C4-2B (cell line): ENCODE measurements at regions not wholly inside any gene's neighbourhood (a gene's known extent, or its start where the extent isn't known, plus 50 kb on each side); places are given as distances from the start of the nearest gene placed in this dataset.
"Not testable (repeated sequence)": the region's sequence is repeated elsewhere in the genome, so short reads cannot be mapped to it uniquely, and the experiment has no call there.

Source experiments
- H3K27ac ChIP-seq: fragments of 450-650 bp; 2 replicates; pipeline ENCODE4 v1.5.1; 2017
- CTCF ChIP-seq: fragments of 450-650 bp; conservative IDR thresholded peaks from 2 replicates; pipeline ENCODE4 v1.5.1; 2017; ENCODE audit warnings: mild to moderate bottlenecking
- ZFX ChIP-seq: fragments of 450-650 bp; IDR thresholded peaks from 2 replicates; pipeline ENCODE4 v1.6.1; 2017

GRCh38 chr2:2650608-2651375 is 319.7 kb upstream of the MYT1L start:
- TF ChIP-seq ZFX, result no peak
- no peak for TF ChIP-seq CTCF
- no peak overlapping the region for H3K27ac ChIP-seq

GRCh38 chr2:2649109-2650072 is 318.3 kb upstream of the MYT1L start:
- TF ChIP-seq CTCF (no peak), ZFX (no peak)
- no peak overlapping the region for H3K27ac ChIP-seq

GRCh38 chr2:2648094-2648493 is 317.0 kb upstream of the MYT1L start:
- H3K27ac ChIP-seq, result no peak overlapping the region
- no peak for TF ChIP-seq CTCF
- no peak for TF ChIP-seq ZFX

- TF ChIP-seq CTCF, result no peak
- no peak for TF ChIP-seq ZFX
- no peak overlapping the region for H3K27ac ChIP-seq
Measured at GRCh38 chr2:2647141-2647541, 316.1 kb upstream of the MYT1L start.

- TF ChIP-seq CTCF (no peak), ZFX (no peak)
- H3K27ac ChIP-seq, result no peak overlapping the region
Measured at GRCh38 chr2:2646433-2647051, 315.5 kb upstream of the MYT1L start.

- no peak overlapping the region for H3K27ac ChIP-seq
- no peak for TF ChIP-seq CTCF
- no peak for TF ChIP-seq ZFX
Measured at GRCh38 chr2:2645162-2645855, 314.2 kb upstream of the MYT1L start.

GRCh38 chr2:2644751-2645150 is 313.7 kb upstream of the MYT1L start:
- not testable (repeated sequence) for H3K27ac ChIP-seq
